B cell (primary cell): ENCODE measurements at regions not wholly inside any gene's neighbourhood (a gene's known extent, or its start where the extent isn't known, plus 50 kb on each side); places are given as distances from the start of the nearest gene placed in this dataset.

Experiments used
- EZH2 ChIP-seq: IDR thresholded peaks from 2 replicates; pipeline ENCODE4 v1.6.1; 2012; ENCODE audit warnings: borderline replicate concordance, low read depth, mild to moderate bottlenecking, moderate library complexity, low read length; ENCODE audit not compliant: insufficient read depth, poor library complexity, severe bottlenecking
- TF ChIP-seq, protein P1 (sequence below): fragments of 200-600 bp; IDR thresholded peaks from one replicate; pipeline ENCODE4 v1.8.0; 2022; ENCODE audit warnings: antibody characterized with exemption, mild to moderate bottlenecking

DNA sequence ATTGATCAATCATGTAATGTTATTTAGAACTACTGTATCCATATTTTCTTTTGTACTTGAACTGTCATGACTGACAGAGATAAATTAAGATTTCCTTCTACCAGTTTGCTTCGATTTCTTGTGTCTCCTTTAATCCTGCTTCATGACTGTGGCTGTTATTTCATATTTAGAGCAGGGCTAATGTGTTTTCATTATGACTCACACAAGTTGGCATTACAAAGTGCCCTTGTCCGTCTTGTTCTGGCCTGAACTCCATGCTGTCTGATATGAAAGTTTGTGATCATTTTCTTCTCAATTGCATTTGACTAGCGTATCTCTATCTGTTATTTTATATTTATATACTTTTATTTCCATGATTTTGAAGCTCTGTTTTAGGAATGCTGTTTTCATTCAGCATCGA is 344.1 kb upstream of the PRKCQ start:
- TF ChIP-seq, protein P1, sequence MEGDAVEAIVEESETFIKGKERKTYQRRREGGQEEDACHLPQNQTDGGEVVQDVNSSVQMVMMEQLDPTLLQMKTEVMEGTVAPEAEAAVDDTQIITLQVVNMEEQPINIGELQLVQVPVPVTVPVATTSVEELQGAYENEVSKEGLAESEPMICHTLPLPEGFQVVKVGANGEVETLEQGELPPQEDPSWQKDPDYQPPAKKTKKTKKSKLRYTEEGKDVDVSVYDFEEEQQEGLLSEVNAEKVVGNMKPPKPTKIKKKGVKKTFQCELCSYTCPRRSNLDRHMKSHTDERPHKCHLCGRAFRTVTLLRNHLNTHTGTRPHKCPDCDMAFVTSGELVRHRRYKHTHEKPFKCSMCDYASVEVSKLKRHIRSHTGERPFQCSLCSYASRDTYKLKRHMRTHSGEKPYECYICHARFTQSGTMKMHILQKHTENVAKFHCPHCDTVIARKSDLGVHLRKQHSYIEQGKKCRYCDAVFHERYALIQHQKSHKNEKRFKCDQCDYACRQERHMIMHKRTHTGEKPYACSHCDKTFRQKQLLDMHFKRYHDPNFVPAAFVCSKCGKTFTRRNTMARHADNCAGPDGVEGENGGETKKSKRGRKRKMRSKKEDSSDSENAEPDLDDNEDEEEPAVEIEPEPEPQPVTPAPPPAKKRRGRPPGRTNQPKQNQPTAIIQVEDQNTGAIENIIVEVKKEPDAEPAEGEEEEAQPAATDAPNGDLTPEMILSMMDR: no peak
- no peak for TF ChIP-seq EZH2
